Esophagus muscularis mucosa (tissue), 4 donors: ENCODE measurements at regions not wholly inside any gene's neighbourhood (a gene's known extent, or its start where the extent isn't known, plus 50 kb on each side); places are given as distances from the start of the nearest gene placed in this dataset.

ENCODE experiments used
- DNase-seq: peaks from one replicate; pipeline ENCODE4 v3.0.0-alpha.2; 2017; ENCODE audit errors: extremely low spot score
- H3K27ac ChIP-seq, 4 donors: fragments of 200-600 bp; sonication (generic); replicated peaks in 1 of 4; 1 replicate in 3 of 4; 2 replicates in 1 of 4; pipeline ENCODE4 v1.5.1; 2016 to 2019; ENCODE audit warnings: mild to moderate bottlenecking in 1 of 4
- H3K27me3 ChIP-seq, 4 donors: fragments of 200-600 bp; sonication (generic); one replicate each; pipeline versions ENCODE4 v1.5.1 to v1.6.0; 2016 to 2019
- H3K36me3 ChIP-seq, 4 donors: fragments of 200-600 bp; sonication (generic); one replicate each; pipeline ENCODE4 v1.5.1; 2016 to 2019
- H3K4me1 ChIP-seq, 4 donors: fragments of 200-600 bp; sonication (generic); one replicate each; pipeline ENCODE4 v1.5.1; 2016 to 2019
- H3K4me3 ChIP-seq, 4 donors: fragments of 200-600 bp; sonication (generic); 1 replicate in 2 of 4; 2 replicates in 2 of 4; pipeline ENCODE4 v1.5.1; 2016 to 2019; ENCODE audit warnings: mild to moderate bottlenecking in 4 of 4, moderate library complexity in 1 of 4
- H3K9me3 ChIP-seq, 4 donors: fragments of 200-600 bp; sonication (generic); 1 replicate in 3 of 4; 2 replicates in 1 of 4; pipeline ENCODE4 v1.5.1; 2016 to 2019
- CTCF ChIP-seq, 3 experiments: fragments of 200-600 bp in 2 of 3; fragments of 450-650 bp in 1 of 3; sonication (generic) in 2 of 3; IDR thresholded peaks; one replicate each; pipeline ENCODE4 v1.5.1; 2017 to 2019; ENCODE audit warnings: antibody characterized with exemption in 3 of 3, mild to moderate bottlenecking in 2 of 3, moderate library complexity in 1 of 3
- EP300 ChIP-seq: sonication (generic); formaldehyde crosslinking; IDR thresholded peaks from one replicate; pipeline ENCODE4 v1.6.1; 2017; ENCODE audit warnings: antibody characterized with exemption
- POLR2A ChIP-seq: fragments of 450-650 bp; IDR thresholded peaks from one replicate; pipeline ENCODE4 v1.6.1; 2017; ENCODE audit warnings: antibody characterized with exemption, moderate library complexity, mild to moderate bottlenecking, low read depth
- POLR2AphosphoS5 ChIP-seq, 2 donors: sonication (generic); formaldehyde crosslinking; IDR thresholded peaks; one replicate each; pipeline ENCODE4 v1.6.1; 2017; ENCODE audit warnings: antibody characterized with exemption in 2 of 2
- whole genome bisulfite sequencing: methylation state at CpG from one replicate; pipeline ENCODE4 v1.1.5; 2018; 5-methylcytosine and 5-hydroxymethylcytosine counted together
- intact Hi-C: fragments of 100-400 bp; cut with DNase I; formaldehyde crosslinking; loops from one replicate; pipeline ENCODE4 v1.15.1; 2023
- small RNA-seq, 3 donors: library from RNA; depleted of rRNA; stranded (forward); fragments of <200 nt; gene quantifications; one replicate each; pipeline ENCODE3, GENCODE V24; 2016

GRCh38 chr16:50858376-50858775 lies 116.5 kb downstream of the CYLD start:
- WGBS, result 85% methylated on average over 6 of the region's 6 CpGs
- Histone ChIP-seq H3K36me3 (no peaks in the 10 kb centered on the region), H3K9me3 (peaks cover 0 to 8% (median 1%) of the 10 kb centered on the region in 4 donors), H3K4me3 (no peak overlapping the region), H3K27me3 (no peaks in the 10 kb centered on the region), H3K4me1 (no peaks in the 10 kb centered on the region), H3K27ac (no peak overlapping the region)
- DNase-seq, result peak; percentile 60
- TF ChIP-seq EP300 (no peak), CTCF (IDR thresholded peaks at IDR 0.05) (no peak), POLR2A (no peak), POLR2AphosphoS5 (IDR thresholded peaks at IDR 0.05) (no peak)
- intact Hi-C loops, result no loop called here

- DNase-seq, result peak; percentile 89
- Histone ChIP-seq H3K27ac (no peak overlapping the region), H3K9me3 (peaks cover 0 to 8% (median 2%) of the 10 kb centered on the region in 4 donors), H3K4me1 (no peaks in the 10 kb centered on the region), H3K27me3 (no peaks in the 10 kb centered on the region), H3K4me3 (no peak overlapping the region), H3K36me3 (no peaks in the 10 kb centered on the region)
- TF ChIP-seq EP300 (no peak), POLR2A (no peak)
- intact Hi-C loops, result no loop called here
- 84% methylated on average over 5 of the region's 5 CpGs for WGBS
Observed at GRCh38 chr16:50857881-50858280, 116.0 kb downstream of the CYLD start.

- Histone ChIP-seq H3K4me3 (no peak overlapping the region), H3K36me3 (no peaks in the 10 kb centered on the region), H3K4me1 (no peaks in the 10 kb centered on the region), H3K27ac (no peak overlapping the region), H3K27me3 (no peaks in the 10 kb centered on the region), H3K9me3 (peaks cover 0 to 8% (median 2%) of the 10 kb centered on the region in 4 donors)
- peak; percentile 24 for DNase-seq
- no peak for TF ChIP-seq POLR2AphosphoS5 (IDR thresholded peaks at IDR 0.05)
- TF ChIP-seq EP300, result no peak
- no peak for TF ChIP-seq CTCF (IDR thresholded peaks at IDR 0.05)
- no peak for TF ChIP-seq POLR2A
- intact Hi-C loops, result no loop called here
- 59% methylated on average over 2 of the region's 2 CpGs for WGBS
Observed at GRCh38 chr16:50856991-50857390, 115.1 kb downstream of the CYLD start.

- TF ChIP-seq EP300 (no peak), CTCF (IDR thresholded peaks at IDR 0.05) (no peak), POLR2A (no peak), POLR2AphosphoS5 (IDR thresholded peaks at IDR 0.05) (no peak)
- WGBS, result 79% methylated on average over 1 of the region's 1 CpG
- Histone ChIP-seq H3K36me3 (no peaks in the 10 kb centered on the region), H3K9me3 (peaks cover 0 to 8% (median 2%) of the 10 kb centered on the region in 4 donors), H3K4me3 (no peak overlapping the region), H3K27ac (no peak overlapping the region), H3K4me1 (no peaks in the 10 kb centered on the region), H3K27me3 (no peaks in the 10 kb centered on the region)
- peak; percentile 79 for DNase-seq
- intact Hi-C loops, result no loop called here
Observed at GRCh38 chr16:50853329-50853728, 111.4 kb downstream of the CYLD start.

Small RNAs in the stretch of these regions (small RNA-seq; reads per million reads assigned to genes)
- 98.5 to 425 (median 101) reads per million in 3 donors for gene RNA5SP426
